H1 (cell line): ENCODE measurements at regions not wholly inside any gene's neighbourhood (a gene's known extent, or its start where the extent isn't known, plus 50 kb on each side); places are given as distances from the start of the nearest gene placed in this dataset.

Source experiments
- CTCF ChIA-PET: fragments of 300-600 bp; sonication (Branson Sonifier 250); formaldehyde crosslinking; loops from one replicate; lab custom pipeline; 2021; ENCODE audit not compliant: partially characterized antibody; lab: Charles Lee
- POLR2A ChIA-PET: fragments of 300-600 bp; sonication (Branson Sonifier 250); formaldehyde crosslinking; loops from one replicate; lab custom pipeline; 2021; ENCODE audit warnings: inconsistent platforms; ENCODE audit not compliant: partially characterized antibody; lab: Charles Lee
- DNase-seq, 2 experiments: peaks; one replicate each; pipeline versions ENCODE4 v3.0.0 to v3.0.0-alpha.2; 2010 to 2022; ENCODE audit warnings: low spot score in 2 of 2, low read depth in 1 of 2, mixed read lengths in 1 of 2
- FAIRE-seq: peaks from 2 replicates; lab custom pipeline; 2011; peaks lifted over from hg19 to GRCh38; lab: Jason Lieb, UNC
- H2AFZ ChIP-seq: 2 replicates; pipeline ENCODE4 v1.8.1; 2012; ENCODE audit warnings: low read length, inconsistent platforms
- H2AK5ac ChIP-seq: 2 replicates; pipeline ENCODE4 v1.6.1; 2013; ENCODE audit warnings: low read depth, low read length
- H2BK120ac ChIP-seq: replicated peaks from 2 replicates; pipeline ENCODE3; 2013; ENCODE audit warnings: low read depth, low read length, inconsistent platforms
- H2BK12ac ChIP-seq: 2 replicates; pipeline ENCODE4 v1.6.1; 2013; ENCODE audit warnings: low read depth, low read length
- H2BK15ac ChIP-seq: 2 replicates; pipeline ENCODE4 v1.6.1; 2013; ENCODE audit warnings: low read length
- H2BK20ac ChIP-seq: 2 replicates; pipeline ENCODE4 v1.6.1; 2013; ENCODE audit warnings: low read length
- H2BK5ac ChIP-seq: 2 replicates; pipeline ENCODE4 v1.6.1; 2013; ENCODE audit warnings: low read depth, low read length
- H3K14ac ChIP-seq: 2 replicates; pipeline ENCODE4 v1.6.1; 2013; ENCODE audit warnings: inconsistent platforms; ENCODE audit not compliant: insufficient read length
- H3K18ac ChIP-seq: 2 replicates; pipeline ENCODE4 v1.6.1; 2013; ENCODE audit warnings: low read length; ENCODE audit errors: extremely low read depth
- H3K23ac ChIP-seq: 2 replicates; pipeline ENCODE4 v1.6.1; 2013; ENCODE audit warnings: inconsistent platforms; ENCODE audit not compliant: insufficient read length
- H3K23me2 ChIP-seq: 2 replicates; pipeline ENCODE4 v1.6.1; 2013; ENCODE audit warnings: low read depth, low read length
- H3K27ac ChIP-seq: 2 replicates; pipeline ENCODE4 v1.6.1; 2011; ENCODE audit warnings: low read depth, low read length, inconsistent platforms
- H3K27me3 ChIP-seq, 4 experiments: replicated peaks in 1 of 4; 1 replicate in 1 of 4; 2 replicates in 3 of 4; pipeline versions ENCODE4 v1.6.1 to v1.8.1; 2011 to 2013; ENCODE audit warnings: low read length in 3 of 4, mild to moderate bottlenecking in 3 of 4, inconsistent platforms in 2 of 4, mixed read lengths in 2 of 4, moderate library complexity in 1 of 4; ENCODE audit not compliant: control insufficient read depth in 3 of 4, insufficient read depth in 3 of 4; ENCODE audit errors: extremely low read depth in 1 of 4
- H3K36me3 ChIP-seq, 4 experiments: 2 replicates each; pipeline versions ENCODE4 v1.6.1 to v1.8.1; 2011 to 2013; ENCODE audit warnings: mild to moderate bottlenecking in 4 of 4, low read length in 3 of 4, moderate library complexity in 2 of 4, control low read depth in 1 of 4, inconsistent platforms in 1 of 4; ENCODE audit not compliant: insufficient read depth in 4 of 4, control insufficient read depth in 2 of 4
- H3K4ac ChIP-seq: replicated peaks from 2 replicates; pipeline ENCODE3; 2013; ENCODE audit warnings: low read length, low read depth, mixed read lengths, inconsistent platforms; ENCODE audit not compliant: insufficient read length
- H3K4me1 ChIP-seq, 4 experiments: replicated peaks in 1 of 4; 1 replicate in 1 of 4; 2 replicates in 3 of 4; pipeline versions ENCODE4 v1.6.1 to v1.8.1; 2011 to 2013; ENCODE audit warnings: low read length in 3 of 4, inconsistent platforms in 2 of 4, mixed read lengths in 1 of 4; ENCODE audit not compliant: insufficient read depth in 4 of 4, control insufficient read depth in 3 of 4
- H3K4me2 ChIP-seq, 2 experiments: 2 replicates each; pipeline versions ENCODE4 v1.6.1 to v1.8.1; 2011 to 2013; ENCODE audit warnings: low read depth in 2 of 2, low read length in 2 of 2, control low read depth in 1 of 2, inconsistent platforms in 1 of 2, mild to moderate bottlenecking in 1 of 2; ENCODE audit not compliant: insufficient read depth in 1 of 2
- H3K4me3 ChIP-seq, 4 experiments: fragments of 200-600, 300-600 bp in 1 of 4; sonication (generic), shearing (Covaris generic), sonication (Bioruptor Twin) in 1 of 4; 2 replicates each; pipeline versions ENCODE4 v1.5.1 to v1.8.1; 2011 to 2016; ENCODE audit warnings: low read length in 4 of 4, low read depth in 3 of 4, control low read depth in 2 of 4, inconsistent platforms in 2 of 4, mild to moderate bottlenecking in 2 of 4, mixed read lengths in 1 of 4, moderate library complexity in 1 of 4; ENCODE audit not compliant: insufficient read depth in 2 of 4; ENCODE audit errors: extremely low read depth in 1 of 4
- H3K56ac ChIP-seq: replicated peaks from 2 replicates; pipeline ENCODE3; 2013; ENCODE audit warnings: low read depth, mild to moderate bottlenecking, mixed read lengths, low read length, inconsistent platforms; ENCODE audit not compliant: insufficient read length
- H3K79me1 ChIP-seq: 2 replicates; pipeline ENCODE4 v1.6.1; 2013; ENCODE audit warnings: low read depth, low read length, control low read depth
- H3K79me2 ChIP-seq, 2 experiments: 2 replicates each; pipeline versions ENCODE4 v1.6.1 to v1.8.1; 2012 to 2013; ENCODE audit warnings: low read length in 2 of 2, mild to moderate bottlenecking in 2 of 2, inconsistent platforms in 1 of 2; ENCODE audit not compliant: insufficient read depth in 2 of 2, control insufficient read depth in 1 of 2
- H3K9ac ChIP-seq, 4 experiments: replicated peaks in 1 of 4; 1 replicate in 1 of 4; 2 replicates in 3 of 4; pipeline versions ENCODE4 v1.6.1 to v1.8.1; 2011 to 2013; ENCODE audit warnings: low read depth in 3 of 4, low read length in 3 of 4, control low read depth in 2 of 4, mild to moderate bottlenecking in 2 of 4, moderate library complexity in 2 of 4, inconsistent platforms in 1 of 4; ENCODE audit errors: extremely low read depth in 1 of 4
- H3K9me3 ChIP-seq, 2 experiments: 2 replicates each; pipeline versions ENCODE4 v1.6.1 to v1.8.1; 2012 to 2013; ENCODE audit warnings: mild to moderate bottlenecking in 2 of 2, moderate library complexity in 2 of 2, control low read depth in 1 of 2, inconsistent platforms in 1 of 2, low read depth in 1 of 2, low read length in 1 of 2, mixed read lengths in 1 of 2; ENCODE audit not compliant: insufficient read depth in 2 of 2
- H4K20me1 ChIP-seq, 2 experiments: replicated peaks in 1 of 2; 2 replicates each; pipeline versions ENCODE3 to v1.8.1; 2011 to 2013; ENCODE audit warnings: inconsistent platforms in 2 of 2, low read length in 2 of 2, mild to moderate bottlenecking in 1 of 2; ENCODE audit not compliant: insufficient read depth in 2 of 2, control insufficient read depth in 1 of 2
- H4K5ac ChIP-seq: 2 replicates; pipeline ENCODE4 v1.6.1; 2013; ENCODE audit warnings: low read length, low read depth, mixed read lengths, inconsistent platforms; ENCODE audit not compliant: insufficient read length
- H4K8ac ChIP-seq: 2 replicates; pipeline ENCODE4 v1.8.0; 2013; ENCODE audit warnings: mild to moderate bottlenecking, moderate library complexity, low read length, inconsistent platforms; ENCODE audit not compliant: insufficient read depth; ENCODE audit errors: extremely low read depth
- H4K91ac ChIP-seq: replicated peaks from 2 replicates; pipeline ENCODE3; 2013; ENCODE audit warnings: low read length, mixed read lengths, inconsistent platforms; ENCODE audit not compliant: insufficient read length
- FOSL1 ChIP-seq: IDR thresholded peaks from 2 replicates; pipeline ENCODE4 v1.6.1; 2011; ENCODE audit warnings: mild to moderate bottlenecking, low read depth, low read length, moderate library complexity; ENCODE audit not compliant: insufficient read depth
- GABPA ChIP-seq: IDR thresholded peaks from 2 replicates; pipeline ENCODE4 v1.6.1; 2011; ENCODE audit warnings: mild to moderate bottlenecking, low read length, moderate library complexity, borderline replicate concordance; ENCODE audit not compliant: insufficient read depth
- KDM1A ChIP-seq: fragments of 200-600, 300-600 bp; sonication (generic); IDR thresholded peaks from 2 replicates; pipeline ENCODE4 v1.7.1; 2016; ENCODE audit warnings: mild to moderate bottlenecking, low read length, borderline replicate concordance
- NRF1 ChIP-seq: IDR thresholded peaks from 2 replicates; pipeline ENCODE4 v1.6.1; 2011; ENCODE audit warnings: mild to moderate bottlenecking, low read depth, low read length, improper control_type of control experiment
- RNF2 ChIP-seq: fragments of 200-900, 300-1000 bp; sonication (generic); IDR thresholded peaks from 2 replicates; pipeline ENCODE4 v1.7.1; 2016; ENCODE audit warnings: borderline replicate concordance, low read depth, mild to moderate bottlenecking, antibody characterized with exemption, low read length; ENCODE audit not compliant: poor library complexity, severe bottlenecking; ENCODE audit errors: missing control alignments
- SAP30 ChIP-seq: fragments of 300-600 bp; sonication (generic); IDR thresholded peaks from 2 replicates; pipeline ENCODE4 v1.7.1; 2012; ENCODE audit warnings: low read length, moderate library complexity, mild to moderate bottlenecking, inconsistent platforms; ENCODE audit not compliant: insufficient read depth, insufficient replicate concordance
- SP1 ChIP-seq: IDR thresholded peaks from 2 replicates; pipeline ENCODE4 v1.6.1; 2011; ENCODE audit warnings: low read depth, low read length
- TAF7 ChIP-seq: optimal IDR thresholded peaks from 2 replicates; pipeline ENCODE3; 2011; ENCODE audit warnings: low read depth, mild to moderate bottlenecking, inconsistent platforms, low read length, moderate library complexity, borderline replicate concordance
- TBP ChIP-seq: IDR thresholded peaks from 2 replicates; pipeline ENCODE4 v1.6.1; 2011; ENCODE audit warnings: low read depth, low read length, improper control_type of control experiment
- whole genome bisulfite sequencing, 2 experiments: shearing (Covaris generic) in 1 of 2; methylation state at CpG; one replicate each; pipeline versions ENCODE4 v1.1.6 to v1.1.7; 2013 to 2015; ENCODE audit warnings: low lambda C conversion rate in 2 of 2, mixed read lengths in 2 of 2, inconsistent platforms in 1 of 2, low coverage in 1 of 2, missing lambda C conversion rate in 1 of 2; ENCODE audit not compliant: insufficient replicate concordance in 2 of 2, insufficient coverage in 1 of 2, insufficient read length in 1 of 2; ENCODE audit errors: extremely low coverage in 1 of 2, missing lambda C conversion rate in 1 of 2; 5-methylcytosine and 5-hydroxymethylcytosine counted together
- TF ChIP-seq, protein P1 (sequence below): IDR thresholded peaks from 2 replicates; pipeline ENCODE4 v1.6.1; 2012; ENCODE audit warnings: inconsistent platforms
- TF ChIP-seq, protein P2 (sequence below), 3 experiments: IDR thresholded peaks; 1 replicate in 2 of 3; 2 replicates in 1 of 3; pipeline versions ENCODE4 v1.5.1 to v1.6.1; 2011; ENCODE audit warnings: low read length in 3 of 3, mild to moderate bottlenecking in 3 of 3, inconsistent platforms in 2 of 3, low read depth in 1 of 3, moderate library complexity in 1 of 3; ENCODE audit not compliant: insufficient read depth in 1 of 3; ENCODE audit errors: control extremely low read depth in 1 of 3

DNA sequence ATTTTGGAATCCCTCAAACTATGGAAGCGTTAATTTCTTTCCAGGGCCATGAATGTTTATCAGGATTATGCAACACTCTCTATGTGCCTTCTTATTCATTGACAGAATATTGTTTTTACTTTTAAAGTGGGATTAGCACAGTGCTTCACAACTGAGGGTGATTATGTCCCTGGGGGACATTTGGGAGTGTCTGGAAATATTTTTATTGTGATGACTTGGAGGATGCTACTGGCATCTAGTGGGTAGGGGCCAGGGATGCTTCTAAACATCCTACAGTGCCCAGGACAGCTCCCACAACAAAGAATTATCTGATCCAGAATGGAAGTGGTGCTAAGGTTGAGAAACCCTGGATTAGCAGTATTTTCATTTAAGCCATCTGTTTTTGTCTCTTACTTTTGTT, 338.5 kb upstream of the SOX5 start:
- H2AFZ ChIP-seq = no peak overlapping the region
- H3K9ac ChIP-seq = no peak overlapping the region
- H3K56ac ChIP-seq = no peak overlapping the region
- H3K36me3 ChIP-seq = no peaks in the 10 kb centered on the region
- H4K91ac ChIP-seq = no peak overlapping the region
- H4K20me1 ChIP-seq = no peaks in the 10 kb centered on the region
- H2BK20ac ChIP-seq = no peak overlapping the region
- no peak overlapping the region for H3K18ac ChIP-seq
- no peaks in the 10 kb centered on the region for H3K27me3 ChIP-seq
- no peak overlapping the region for H3K14ac ChIP-seq
- no peak overlapping the region for H3K4me3 ChIP-seq
- no peak overlapping the region for H2BK15ac ChIP-seq
- H4K8ac ChIP-seq = no peak overlapping the region
- no peaks in the 10 kb centered on the region for H3K23me2 ChIP-seq
- ChIA-PET POLR2A (no interaction called here), CTCF (interaction anchor here (0.6 kb wide), 1 partner anchor 58 kb away, joined by 3 read pairs; no protein-coding TSS in a partner anchor)
- WGBS, 2 experiments = 86% methylated on average over 1 of the region's 1 CpG; no CpG with 5 or more reads in 1 of the 2 experiments
- no peaks in the 10 kb centered on the region for H3K79me1 ChIP-seq
- no peak for DNase-seq
- no peak overlapping the region for H2BK120ac ChIP-seq
- no peaks in the 10 kb centered on the region for H3K79me2 ChIP-seq
- no peak overlapping the region for H2BK12ac ChIP-seq
- H3K4me2 ChIP-seq = no peak overlapping the region
- FAIRE-seq = no peak
- no peaks in the 10 kb centered on the region for H3K4me1 ChIP-seq
- H3K4ac ChIP-seq = no peak overlapping the region
- no peak overlapping the region for H2BK5ac ChIP-seq
- no peak overlapping the region for H4K5ac ChIP-seq
- peaks cover 0 to 3% of the 10 kb centered on the region in 2 experiments; a peak in 1 of 4 replicates for H3K9me3 ChIP-seq
- no peak overlapping the region for H2AK5ac ChIP-seq
- no peak overlapping the region for H3K27ac ChIP-seq
- H3K23ac ChIP-seq = no peak overlapping the region
- TF ChIP-seq RNF2 = no peak
- no peak for TF ChIP-seq FOSL1
- TF ChIP-seq, protein P1, sequence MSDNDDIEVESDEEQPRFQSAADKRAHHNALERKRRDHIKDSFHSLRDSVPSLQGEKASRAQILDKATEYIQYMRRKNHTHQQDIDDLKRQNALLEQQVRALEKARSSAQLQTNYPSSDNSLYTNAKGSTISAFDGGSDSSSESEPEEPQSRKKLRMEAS = no peak
- TF ChIP-seq NRF1 = no peak
- TF ChIP-seq SP1 = no peak
- TF ChIP-seq SAP30 = no peak
- TF ChIP-seq, protein P2, sequence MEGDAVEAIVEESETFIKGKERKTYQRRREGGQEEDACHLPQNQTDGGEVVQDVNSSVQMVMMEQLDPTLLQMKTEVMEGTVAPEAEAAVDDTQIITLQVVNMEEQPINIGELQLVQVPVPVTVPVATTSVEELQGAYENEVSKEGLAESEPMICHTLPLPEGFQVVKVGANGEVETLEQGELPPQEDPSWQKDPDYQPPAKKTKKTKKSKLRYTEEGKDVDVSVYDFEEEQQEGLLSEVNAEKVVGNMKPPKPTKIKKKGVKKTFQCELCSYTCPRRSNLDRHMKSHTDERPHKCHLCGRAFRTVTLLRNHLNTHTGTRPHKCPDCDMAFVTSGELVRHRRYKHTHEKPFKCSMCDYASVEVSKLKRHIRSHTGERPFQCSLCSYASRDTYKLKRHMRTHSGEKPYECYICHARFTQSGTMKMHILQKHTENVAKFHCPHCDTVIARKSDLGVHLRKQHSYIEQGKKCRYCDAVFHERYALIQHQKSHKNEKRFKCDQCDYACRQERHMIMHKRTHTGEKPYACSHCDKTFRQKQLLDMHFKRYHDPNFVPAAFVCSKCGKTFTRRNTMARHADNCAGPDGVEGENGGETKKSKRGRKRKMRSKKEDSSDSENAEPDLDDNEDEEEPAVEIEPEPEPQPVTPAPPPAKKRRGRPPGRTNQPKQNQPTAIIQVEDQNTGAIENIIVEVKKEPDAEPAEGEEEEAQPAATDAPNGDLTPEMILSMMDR (IDR thresholded peaks at IDR 0.05; ENCODE audit: control extremely low read depth in 1 of 3, insufficient read depth in 1 of 3, low read depth in 1 of 3, low read length in 3 of 3) = no peak
- TF ChIP-seq TAF7 = no peak
- no peak for TF ChIP-seq TBP
- no peak for TF ChIP-seq KDM1A
- TF ChIP-seq GABPA = no peak
